Left lung (tissue), 4 donors: ENCODE measurements at regions not wholly inside any gene's neighbourhood (a gene's known extent, or its start where the extent isn't known, plus 50 kb on each side); places are given as distances from the start of the nearest gene placed in this dataset.

Experiments
- ATAC-seq: fragments of 200-7000 bp; cut with Tn5 transposase; one replicate; pipeline ENCODE4 v1.9.1; 2020; ENCODE audit warnings: moderate library complexity
- DNase-seq, 4 donors: peaks; one replicate each; pipeline ENCODE4 v3.0.0-alpha.2; 2013 to 2020
- H3K27ac ChIP-seq, 2 donors: fragments of 200-600 bp; sonication (generic) in 1 of 2; one replicate each; pipeline versions ENCODE4 v1.5.0 to v1.8.0; 2020 to 2021
- H3K27me3 ChIP-seq, 2 donors: fragments of 200-600 bp; sonication (generic) in 1 of 2; one replicate each; pipeline versions ENCODE4 v1.5.0 to v1.8.0; 2020 to 2021
- H3K36me3 ChIP-seq, 2 donors: fragments of 200-600 bp; sonication (generic) in 1 of 2; one replicate each; pipeline versions ENCODE4 v1.5.0 to v1.8.0; 2020 to 2021
- H3K4me1 ChIP-seq, 2 donors: fragments of 200-600 bp; one replicate each; pipeline ENCODE4 v1.8.0; 2021
- H3K4me3 ChIP-seq, 2 donors: fragments of 200-600 bp; sonication (generic) in 1 of 2; one replicate each; pipeline versions ENCODE4 v1.5.0 to v1.8.0; 2020 to 2021; ENCODE audit warnings: mild to moderate bottlenecking in 1 of 2
- H3K9me3 ChIP-seq, 2 donors: fragments of 200-600 bp; sonication (generic) in 1 of 2; one replicate each; pipeline versions ENCODE4 v1.5.0 to v1.8.0; 2020 to 2021
- CTCF ChIP-seq, 2 donors: fragments of 200-600 bp; sonication (generic) in 1 of 2; IDR thresholded peaks; one replicate each; pipeline versions ENCODE4 v1.5.0 to v1.8.0; 2021; ENCODE audit warnings: antibody characterized with exemption in 2 of 2
- intact Hi-C, 2 donors: fragments of 100-400 bp; cut with DNase I; formaldehyde crosslinking; loops; one replicate each; pipeline versions ENCODE4 v1.11.2 to v1.14.2; 2022
- donor health status: DM: no; HTN: yes; CAD: no.
- donor health status: DM: no; HTN: no; CAD: no.

GRCh38 chr5:118447350-118447749, 541.0 kb downstream of the DTWD2 start:
- no peak overlapping the region for H3K4me3 ChIP-seq
- no peaks in the 10 kb centered on the region for H3K36me3 ChIP-seq
- DNase-seq (no peak), ATAC-seq (no peak)
- H3K27ac ChIP-seq = no peak overlapping the region
- intact Hi-C loops = no loop called here
- no peaks in the 10 kb centered on the region for H3K27me3 ChIP-seq
- no peaks in the 10 kb centered on the region for H3K9me3 ChIP-seq
- no peaks in the 10 kb centered on the region for H3K4me1 ChIP-seq
- no peak for TF ChIP-seq CTCF (IDR thresholded peaks at IDR 0.05)

GRCh38 chr5:118441956-118442355, 546.4 kb downstream of the DTWD2 start:
- Histone ChIP-seq H3K9me3 (no peaks in the 10 kb centered on the region), H3K27me3 (no peaks in the 10 kb centered on the region), H3K36me3 (no peaks in the 10 kb centered on the region), H3K4me3 (no peak overlapping the region), H3K27ac (no peak overlapping the region), H3K4me1 (no peaks in the 10 kb centered on the region)
- intact Hi-C loops = no loop called here
- ATAC-seq = no peak
- TF ChIP-seq CTCF (IDR thresholded peaks at IDR 0.05) = no peak
- no peak for DNase-seq

GRCh38 chr5:118441034-118441433, 547.3 kb downstream of the DTWD2 start:
- no peak for ATAC-seq
- H3K27ac ChIP-seq = no peak overlapping the region
- H3K27me3 ChIP-seq = no peaks in the 10 kb centered on the region
- TF ChIP-seq CTCF (IDR thresholded peaks at IDR 0.05) = no peak
- intact Hi-C loops = no loop called here
- DNase-seq = no peak
- no peaks in the 10 kb centered on the region for H3K36me3 ChIP-seq
- H3K4me3 ChIP-seq = no peak overlapping the region
- H3K4me1 ChIP-seq = no peaks in the 10 kb centered on the region
- no peaks in the 10 kb centered on the region for H3K9me3 ChIP-seq

GRCh38 chr5:118440496-118440895, 547.9 kb downstream of the DTWD2 start:
- H3K27ac ChIP-seq = no peak overlapping the region
- no peak overlapping the region for H3K4me3 ChIP-seq
- TF ChIP-seq CTCF (IDR thresholded peaks at IDR 0.05) = no peak
- DNase-seq = no peak
- no peaks in the 10 kb centered on the region for H3K4me1 ChIP-seq
- intact Hi-C loops = no loop called here
- no peak for ATAC-seq
- no peaks in the 10 kb centered on the region for H3K36me3 ChIP-seq
- no peaks in the 10 kb centered on the region for H3K27me3 ChIP-seq
- H3K9me3 ChIP-seq = no peaks in the 10 kb centered on the region

- intact Hi-C loops = no loop called here
Observed at GRCh38 chr5:118439831-118440230, 548.5 kb downstream of the DTWD2 start.

More at GRCh38 chr5:118439831-118440230, 548.5 kb downstream of the DTWD2 start:
- no peak overlapping the region for H3K4me3 ChIP-seq
- no peaks in the 10 kb centered on the region for H3K36me3 ChIP-seq
- no peak overlapping the region for H3K27ac ChIP-seq
- H3K9me3 ChIP-seq = no peaks in the 10 kb centered on the region
- H3K4me1 ChIP-seq = no peaks in the 10 kb centered on the region
- ATAC-seq (no peak), DNase-seq (no peak)
- no peaks in the 10 kb centered on the region for H3K27me3 ChIP-seq
- no peak for TF ChIP-seq CTCF (IDR thresholded peaks at IDR 0.05)
